Transverse colon (tissue), 4 donors: ENCODE measurements at regions not wholly inside any gene's neighbourhood (a gene's known extent, or its start where the extent isn't known, plus 50 kb on each side); places are given as distances from the start of the nearest gene placed in this dataset.

Experiments
- CTCF ChIP-seq, 5 experiments: fragments of 200-600 bp in 3 of 5; fragments of 450-650 bp in 2 of 5; sonication (generic) in 3 of 5; IDR thresholded peaks; 1 replicate in 2 of 5; 2 replicates in 3 of 5; pipeline ENCODE4 v1.5.1; 2016 to 2017; ENCODE audit warnings: antibody characterized with exemption in 5 of 5, inconsistent platforms in 3 of 5, mild to moderate bottlenecking in 2 of 5, moderate library complexity in 1 of 5
- POLR2AphosphoS5 ChIP-seq, 3 donors: sonication (generic); formaldehyde crosslinking; IDR thresholded peaks; one replicate each; pipeline ENCODE4 v1.6.1; 2016; ENCODE audit warnings: antibody characterized with exemption in 3 of 3

GRCh38 chr4:59060002-59060846, 1950.0 kb upstream of the IGFBP7 start:
- TF ChIP-seq CTCF (IDR thresholded peaks at IDR 0.05) (no peak), POLR2AphosphoS5 (IDR thresholded peaks at IDR 0.05) (no peak)
